OCI-LY1 (cell line): ENCODE measurements at regions not wholly inside any gene's neighbourhood (a gene's known extent, or its start where the extent isn't known, plus 50 kb on each side); places are given as distances from the start of the nearest gene placed in this dataset.

Source experiments
- H2AFZ ChIP-seq: fragments of 200-600 bp; sonication (generic), shearing (Covaris generic); 2 replicates; pipeline ENCODE4 v1.6.0; 2014; ENCODE audit warnings: antibody characterized with exemption, mild to moderate bottlenecking, low read length
- H3F3A ChIP-seq: fragments of 200-600 bp; sonication (generic), shearing (Covaris generic); 2 replicates; pipeline ENCODE4 v1.6.0; 2014; ENCODE audit warnings: mild to moderate bottlenecking, antibody characterized with exemption, low read length, moderate library complexity; ENCODE audit not compliant: insufficient read depth
- H3K27ac ChIP-seq: fragments of 200-600 bp; sonication (generic); 2 replicates; pipeline ENCODE4 v1.5.1; 2014; ENCODE audit warnings: low read length, mixed run types, mild to moderate bottlenecking, low read depth; ENCODE audit not compliant: poor library complexity, severe bottlenecking
- H3K27me3 ChIP-seq: fragments of 200-600 bp; sonication (generic); 2 replicates; pipeline ENCODE4 v1.6.0; 2014; ENCODE audit warnings: antibody characterized with exemption, mild to moderate bottlenecking, low read length, moderate library complexity; ENCODE audit not compliant: insufficient read depth
- H3K36me3 ChIP-seq: fragments of 200-600 bp; sonication (generic); 2 replicates; pipeline ENCODE4 v1.6.1; 2014; ENCODE audit warnings: mild to moderate bottlenecking, antibody characterized with exemption, low read length, moderate library complexity, mixed read lengths; ENCODE audit not compliant: insufficient read depth
- H3K4me1 ChIP-seq: fragments of 200-600 bp; sonication (generic); 2 replicates; pipeline ENCODE4 v1.5.1; 2014; ENCODE audit warnings: mild to moderate bottlenecking, low read length, moderate library complexity; ENCODE audit not compliant: insufficient read depth, severe bottlenecking
- H3K4me2 ChIP-seq: fragments of 200-600 bp; sonication (generic), shearing (Covaris generic); 2 replicates; pipeline ENCODE4 v1.6.1; 2014; ENCODE audit warnings: low read length
- H3K4me3 ChIP-seq: fragments of 200-600 bp; sonication (generic); 2 replicates; pipeline ENCODE4 v1.5.1; 2014; ENCODE audit warnings: low read length, low read depth, mild to moderate bottlenecking, mixed read lengths; ENCODE audit not compliant: poor library complexity, severe bottlenecking
- H3K79me2 ChIP-seq: fragments of 200-600 bp; shearing (Covaris generic); 2 replicates; pipeline ENCODE4 v1.6.1; 2016; ENCODE audit warnings: mixed run types, low read length, mixed read lengths; ENCODE audit not compliant: insufficient read depth
- H3K9ac ChIP-seq: fragments of 200-600 bp; sonication (generic), shearing (Covaris generic); 2 replicates; pipeline ENCODE4 v1.6.1; 2014; ENCODE audit warnings: mild to moderate bottlenecking, low read length, mixed read lengths
- H3K9me2 ChIP-seq: fragments of 200-600 bp; sonication (generic), shearing (Covaris generic); 2 replicates; pipeline ENCODE4 v1.6.1; 2014; ENCODE audit warnings: low read depth, mild to moderate bottlenecking, low read length, mixed read lengths
- H3K9me3 ChIP-seq: fragments of 200-600 bp; shearing (Covaris generic); 2 replicates; pipeline ENCODE4 v1.6.1; 2014; ENCODE audit warnings: low read length, mixed read lengths
- H4K20me1 ChIP-seq: fragments of 200-600 bp; sonication (generic), shearing (Covaris generic); 2 replicates; pipeline ENCODE4 v1.6.0; 2016; ENCODE audit warnings: mild to moderate bottlenecking, low read length; ENCODE audit not compliant: insufficient read depth
- EZH2 ChIP-seq: fragments of 200-600 bp; sonication (generic), shearing (Covaris generic); IDR thresholded peaks from 2 replicates; pipeline ENCODE4 v1.8.0; 2017; ENCODE audit warnings: borderline replicate concordance, mixed run types, mild to moderate bottlenecking, antibody characterized with exemption, low read length, moderate library complexity, mixed read lengths
- TF ChIP-seq, protein P1 (sequence below): fragments of 200-600 bp; sonication (generic), shearing (Covaris generic); IDR thresholded peaks from 2 replicates; pipeline ENCODE4 v1.5.1; 2017; ENCODE audit warnings: mild to moderate bottlenecking, antibody characterized with exemption, low read length, moderate library complexity, mixed read lengths

DNA sequence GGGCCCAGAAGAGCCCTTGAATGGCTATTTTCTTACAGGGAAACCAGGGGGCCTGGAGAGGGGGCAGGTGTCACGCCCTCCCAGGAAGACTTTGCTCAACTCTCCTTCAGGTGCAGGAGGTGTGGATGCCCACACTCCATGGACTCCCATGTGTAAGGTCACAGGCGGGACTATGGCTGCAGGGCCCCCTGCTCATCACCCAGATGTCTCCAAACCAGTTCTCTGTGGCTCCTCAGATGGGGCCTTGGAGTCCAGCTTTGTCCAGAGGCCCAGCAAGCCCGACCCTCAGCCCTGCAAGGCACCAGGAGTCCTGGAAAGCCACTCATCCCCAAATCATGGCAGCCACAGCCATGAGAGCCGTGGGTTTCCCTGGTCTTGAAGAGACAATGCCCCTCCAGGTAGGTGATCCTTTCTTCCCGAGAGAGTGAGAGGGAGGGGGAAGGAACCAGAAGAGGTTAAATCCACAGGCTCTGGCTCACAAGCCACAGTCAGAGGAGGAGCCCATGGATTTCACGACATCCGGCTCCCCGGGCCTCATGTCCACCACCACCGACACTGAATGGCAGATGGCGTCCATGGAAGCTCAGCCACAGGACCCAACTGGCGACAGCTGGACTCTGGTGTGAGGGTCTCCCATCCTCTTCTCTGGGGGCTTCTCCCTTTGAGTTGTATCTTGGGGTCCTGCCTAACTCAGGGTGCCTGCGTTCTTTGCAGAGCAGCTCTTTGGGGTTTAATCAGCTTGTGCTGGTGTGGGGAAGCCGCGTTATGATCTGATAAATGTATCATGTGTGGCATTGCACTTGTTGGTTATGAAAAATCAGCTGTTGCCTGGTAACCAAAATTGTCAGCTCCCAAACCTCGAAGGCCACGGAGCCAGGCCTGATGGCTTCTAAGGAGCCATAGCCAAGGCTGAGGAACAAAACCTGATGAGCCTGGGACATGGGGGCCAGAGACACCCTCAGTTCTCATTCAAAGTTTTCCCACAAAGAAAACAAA is 620.4 kb downstream of the BRD1 start:
- Histone ChIP-seq H3K4me1 (no peaks in the 10 kb centered on the region), H3K4me2 (no peak overlapping the region), H3F3A (no peaks in the 10 kb centered on the region), H3K9ac (no peak overlapping the region), H3K79me2 (no peaks in the 10 kb centered on the region), H3K9me2 (no peaks in the 10 kb centered on the region), H3K27me3 (no peaks in the 10 kb centered on the region), H3K9me3 (no peaks in the 10 kb centered on the region), H2AFZ (no peak overlapping the region), H3K4me3 (no peak overlapping the region), H3K36me3 (no peaks in the 10 kb centered on the region), H3K27ac (no peak overlapping the region), H4K20me1 (no peaks in the 10 kb centered on the region)
- TF ChIP-seq, protein P1, sequence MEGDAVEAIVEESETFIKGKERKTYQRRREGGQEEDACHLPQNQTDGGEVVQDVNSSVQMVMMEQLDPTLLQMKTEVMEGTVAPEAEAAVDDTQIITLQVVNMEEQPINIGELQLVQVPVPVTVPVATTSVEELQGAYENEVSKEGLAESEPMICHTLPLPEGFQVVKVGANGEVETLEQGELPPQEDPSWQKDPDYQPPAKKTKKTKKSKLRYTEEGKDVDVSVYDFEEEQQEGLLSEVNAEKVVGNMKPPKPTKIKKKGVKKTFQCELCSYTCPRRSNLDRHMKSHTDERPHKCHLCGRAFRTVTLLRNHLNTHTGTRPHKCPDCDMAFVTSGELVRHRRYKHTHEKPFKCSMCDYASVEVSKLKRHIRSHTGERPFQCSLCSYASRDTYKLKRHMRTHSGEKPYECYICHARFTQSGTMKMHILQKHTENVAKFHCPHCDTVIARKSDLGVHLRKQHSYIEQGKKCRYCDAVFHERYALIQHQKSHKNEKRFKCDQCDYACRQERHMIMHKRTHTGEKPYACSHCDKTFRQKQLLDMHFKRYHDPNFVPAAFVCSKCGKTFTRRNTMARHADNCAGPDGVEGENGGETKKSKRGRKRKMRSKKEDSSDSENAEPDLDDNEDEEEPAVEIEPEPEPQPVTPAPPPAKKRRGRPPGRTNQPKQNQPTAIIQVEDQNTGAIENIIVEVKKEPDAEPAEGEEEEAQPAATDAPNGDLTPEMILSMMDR: no peak
- no peak for TF ChIP-seq EZH2

DNA sequence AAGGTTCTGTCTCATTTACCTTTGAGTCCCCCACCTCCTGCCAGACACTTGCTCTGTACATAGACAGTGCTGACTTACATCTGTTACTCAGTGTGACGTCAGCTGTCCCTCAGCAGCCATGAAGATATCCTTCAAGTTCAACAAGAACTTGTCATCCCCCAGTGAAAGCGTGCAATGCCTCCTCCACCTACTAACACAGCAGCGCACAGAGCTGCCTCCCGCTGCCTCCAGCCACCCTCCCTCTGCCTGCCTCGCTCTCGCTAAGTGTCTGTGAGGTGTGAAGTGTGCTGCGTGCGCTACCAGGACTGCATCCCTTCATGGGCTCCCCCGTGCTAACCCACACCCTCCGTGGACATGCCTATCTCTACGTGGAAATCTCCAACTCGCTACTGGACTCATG is 621.4 kb downstream of the BRD1 start:
- H4K20me1 ChIP-seq: no peaks in the 10 kb centered on the region
- no peaks in the 10 kb centered on the region for H3K27me3 ChIP-seq
- H2AFZ ChIP-seq: no peak overlapping the region
- no peak overlapping the region for H3K4me3 ChIP-seq
- H3K36me3 ChIP-seq: no peaks in the 10 kb centered on the region
- H3K27ac ChIP-seq: no peak overlapping the region
- TF ChIP-seq, protein P1: no peak
- no peak for TF ChIP-seq EZH2
- no peaks in the 10 kb centered on the region for H3K9me3 ChIP-seq
- H3K9me2 ChIP-seq: no peaks in the 10 kb centered on the region
- no peak overlapping the region for H3K4me2 ChIP-seq
- H3F3A ChIP-seq: no peaks in the 10 kb centered on the region
- H3K4me1 ChIP-seq: no peaks in the 10 kb centered on the region
- H3K79me2 ChIP-seq: no peaks in the 10 kb centered on the region
- H3K9ac ChIP-seq: no peak overlapping the region

DNA sequence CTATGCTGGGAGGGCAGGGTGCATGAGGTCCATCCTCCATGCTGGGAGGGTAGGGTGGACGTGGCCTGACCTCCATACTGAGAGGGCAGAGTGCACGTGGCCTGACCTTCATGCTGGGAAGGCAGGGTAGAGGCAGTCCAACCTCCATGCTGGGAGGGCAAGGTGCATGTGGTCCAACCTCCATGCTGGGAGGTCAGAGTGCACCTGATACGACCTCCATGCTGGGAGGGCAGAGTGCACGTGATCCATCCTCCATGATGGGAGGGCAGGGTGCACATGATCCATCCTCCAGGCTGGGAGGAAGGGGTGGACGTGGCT is 622.2 kb downstream of the BRD1 start:
- Histone ChIP-seq H4K20me1 (no peaks in the 10 kb centered on the region), H3K9ac (no peak overlapping the region), H3K4me1 (no peaks in the 10 kb centered on the region), H3K9me3 (no peaks in the 10 kb centered on the region), H2AFZ (no peak overlapping the region), H3K27ac (no peak overlapping the region), H3K27me3 (no peaks in the 10 kb centered on the region), H3F3A (no peaks in the 10 kb centered on the region), H3K36me3 (no peaks in the 10 kb centered on the region), H3K4me3 (no peak overlapping the region), H3K79me2 (no peaks in the 10 kb centered on the region), H3K9me2 (no peaks in the 10 kb centered on the region), H3K4me2 (no peak overlapping the region)
- TF ChIP-seq, protein P1: no peak
- TF ChIP-seq EZH2: no peak
